NK-92 treated with Interleukin-12 subunit alpha and Interleukin-12 subunit beta, amount 100 ng/mL, for 24 hours (cell line): ENCODE measurements at regions not wholly inside any gene's neighbourhood (a gene's known extent, or its start where the extent isn't known, plus 50 kb on each side); places are given as distances from the start of the nearest gene placed in this dataset.

Experiments
- DNase-seq: peaks from one replicate; lab custom pipeline; 2025; lab: John Stamatoyannopoulos, UW

DNA sequence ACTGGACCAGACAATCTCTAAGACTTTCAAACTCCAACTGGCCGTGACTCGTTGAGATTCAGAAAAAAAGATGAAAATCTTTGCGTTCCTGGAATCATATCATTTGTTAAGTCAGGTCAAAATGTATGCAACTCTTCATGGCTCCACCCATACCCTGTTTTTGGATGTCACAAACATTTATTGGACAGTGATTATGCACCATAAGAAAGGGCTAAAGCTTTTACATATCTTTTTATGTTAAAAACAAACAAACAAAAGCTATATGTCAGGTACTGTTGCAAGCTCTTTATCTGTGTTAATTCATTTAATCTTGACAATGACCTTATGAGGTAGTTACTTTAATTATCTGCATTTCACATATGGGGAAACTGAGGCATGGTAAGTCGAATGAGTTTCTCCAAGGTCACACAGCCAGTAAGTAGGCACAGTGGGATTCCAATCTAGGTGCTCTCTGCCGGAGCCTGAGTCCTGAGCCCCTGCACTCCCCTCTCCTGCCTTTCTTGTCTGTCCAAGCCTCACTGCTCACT, 145.7 kb upstream of the MYCN start:
- DNase-seq = no peak

DNA sequence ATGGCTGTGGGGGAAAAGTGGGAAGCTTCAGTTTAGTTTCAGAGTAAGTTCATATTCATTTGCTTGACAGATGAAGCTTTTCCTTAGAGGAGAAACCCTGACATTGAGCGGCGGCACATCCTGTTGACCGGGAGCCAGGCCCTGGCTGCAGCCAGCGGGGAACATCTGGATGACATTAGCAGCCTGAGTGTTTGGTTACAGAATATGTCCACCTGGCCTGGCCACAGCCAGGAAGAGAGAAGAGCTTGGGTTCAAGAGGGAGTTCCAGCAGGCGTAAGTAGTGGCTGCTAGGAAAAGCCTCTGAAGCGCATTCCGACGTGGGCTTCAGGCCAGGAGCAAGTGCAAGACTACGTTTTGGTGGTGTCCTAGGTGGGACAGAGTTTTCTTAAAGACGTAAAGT, 144.9 kb upstream of the MYCN start:
- DNase-seq = no peak

DNA sequence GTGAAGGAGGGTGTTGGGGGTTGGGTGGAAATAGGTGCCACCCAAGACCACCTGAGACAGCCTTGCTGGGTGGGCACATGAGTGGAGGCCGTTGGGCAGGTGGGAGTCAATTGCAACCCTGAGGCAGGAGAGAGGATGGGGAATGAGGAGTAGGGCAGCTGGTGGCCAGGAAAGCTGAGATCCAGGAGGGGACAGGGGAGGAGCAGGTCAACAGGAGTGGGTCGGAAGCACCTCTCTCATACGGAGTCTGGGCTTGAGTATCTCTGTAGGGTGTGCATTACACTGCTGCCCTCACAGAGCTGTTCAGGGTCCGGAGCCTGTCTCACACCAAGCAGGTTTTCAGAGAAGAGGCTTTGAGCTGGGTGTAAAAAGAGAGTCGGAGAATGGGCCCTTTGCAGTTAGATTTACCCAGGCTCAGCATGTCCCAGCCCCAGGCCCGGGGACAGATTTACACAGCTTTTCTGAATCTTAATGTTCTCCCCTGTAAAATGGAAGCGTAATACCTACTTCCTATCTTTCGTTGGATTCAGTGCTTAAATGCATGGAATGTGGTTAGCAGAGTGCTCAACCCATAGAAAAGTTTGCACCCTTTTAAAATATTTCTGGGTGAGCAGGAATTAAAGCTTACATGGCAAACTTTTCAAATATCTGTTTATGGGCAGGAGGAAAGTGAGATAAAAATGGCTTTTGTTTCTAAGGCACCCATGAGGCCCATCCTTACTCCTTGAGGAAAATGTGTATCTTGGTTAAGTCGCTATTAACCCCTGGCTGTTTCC, 144.0 kb upstream of the MYCN start:
- DNase-seq = no peak

DNA sequence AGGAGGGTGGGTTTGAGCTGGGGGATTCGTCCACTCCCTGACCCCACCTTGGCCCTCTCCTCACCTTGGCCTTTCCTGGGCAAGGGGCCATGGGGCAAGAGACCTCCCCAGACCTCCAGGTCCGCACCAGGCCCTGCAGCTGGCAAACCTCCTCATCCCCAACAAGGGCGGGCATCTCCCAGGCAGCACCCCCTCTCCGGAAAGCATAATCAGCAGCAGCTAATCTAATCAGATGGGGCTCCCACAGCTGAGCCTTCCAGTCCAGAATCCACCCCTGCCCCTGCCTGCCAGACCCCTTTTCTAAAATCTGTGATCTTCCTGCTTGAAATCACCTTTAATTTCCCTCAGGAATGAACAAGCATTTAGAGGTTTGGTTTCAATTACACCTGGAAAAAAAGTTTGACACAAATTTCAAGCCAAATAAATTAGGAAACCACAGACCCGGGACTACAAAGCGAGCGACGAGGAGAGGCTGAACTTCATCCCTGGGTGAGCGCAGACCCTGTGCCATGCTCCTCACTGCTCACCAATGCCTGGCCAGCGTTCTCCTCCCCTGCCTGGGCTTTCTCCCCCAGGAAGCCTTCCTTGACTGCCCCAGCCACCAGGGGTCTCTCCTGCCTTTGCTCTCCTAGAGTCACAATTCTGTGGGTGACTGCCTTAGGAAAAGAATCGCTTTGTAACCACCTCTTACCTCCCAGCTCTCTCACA, 143.0 kb upstream of the MYCN start:
- no peak for DNase-seq

DNA sequence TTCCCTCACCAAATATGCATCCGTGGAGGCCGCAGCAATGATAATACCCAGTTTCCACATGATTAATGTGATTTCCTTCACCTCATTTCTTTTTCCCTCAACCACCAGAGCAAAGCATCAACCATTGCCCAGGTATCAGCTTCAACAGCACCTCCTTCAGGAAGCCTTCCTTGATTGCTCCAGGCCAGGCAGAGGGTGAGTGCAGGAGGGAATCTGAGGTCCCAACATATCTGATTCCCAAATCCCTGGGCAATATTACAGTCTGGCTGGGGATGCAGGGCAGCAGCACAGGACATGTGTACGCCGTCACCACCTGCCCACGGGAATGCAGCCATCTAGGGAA, 142.4 kb upstream of the MYCN start:
- no peak for DNase-seq

DNA sequence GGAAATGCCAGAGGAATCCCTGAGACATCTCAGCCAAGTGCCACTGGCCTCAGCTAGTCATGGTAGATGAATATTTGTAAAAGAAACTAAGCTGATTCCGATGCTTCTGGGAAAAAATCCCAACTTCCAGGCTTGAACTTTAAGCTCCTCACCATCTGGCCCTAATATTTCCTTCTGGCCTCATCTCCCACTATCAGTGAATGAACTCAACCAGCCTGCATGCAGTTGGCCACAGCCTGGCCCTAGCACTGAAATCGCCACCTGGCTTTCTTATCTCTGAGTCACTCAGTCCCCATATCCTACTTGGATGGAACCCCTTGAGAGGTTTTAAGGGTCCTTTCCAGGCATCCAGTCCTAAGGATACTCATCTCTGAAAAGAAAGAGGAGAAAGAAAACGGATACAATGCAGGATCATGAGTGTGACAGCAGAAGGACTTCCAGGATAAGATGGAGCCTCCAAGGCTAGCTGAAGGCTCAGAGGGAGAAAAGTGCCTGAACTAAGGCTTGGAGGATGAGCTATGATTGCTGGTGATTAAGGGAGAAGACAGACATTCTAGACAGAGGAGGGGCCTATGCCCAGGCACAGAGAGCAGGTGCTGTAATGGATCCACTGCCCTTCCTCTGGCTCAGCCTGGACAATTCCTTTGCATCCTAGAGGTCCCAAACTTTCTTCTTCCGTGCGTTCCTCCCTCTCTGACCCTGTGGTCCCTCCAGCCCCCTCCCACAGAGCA, 141.5 kb upstream of the MYCN start:
- no peak for DNase-seq

DNA sequence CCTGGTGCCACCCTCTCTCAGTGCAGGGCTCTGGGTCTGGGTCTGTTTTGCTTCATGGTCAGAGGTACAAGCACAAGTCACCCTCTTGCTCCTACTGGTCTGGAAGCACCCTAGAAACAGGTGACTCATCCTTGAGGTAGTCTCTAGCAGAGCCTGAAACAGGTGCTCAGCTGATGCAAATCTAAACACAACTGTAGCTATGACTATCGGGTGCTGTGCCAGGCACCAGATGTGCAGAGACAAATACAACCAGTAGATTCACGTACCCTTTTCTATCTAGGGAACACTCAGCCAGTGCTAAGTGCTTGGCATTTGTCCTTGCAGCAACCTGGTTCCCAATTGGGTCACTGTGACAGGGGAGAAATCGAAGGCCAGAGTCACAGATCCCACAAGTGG, 140.9 kb upstream of the MYCN start:
- no peak for DNase-seq

DNA sequence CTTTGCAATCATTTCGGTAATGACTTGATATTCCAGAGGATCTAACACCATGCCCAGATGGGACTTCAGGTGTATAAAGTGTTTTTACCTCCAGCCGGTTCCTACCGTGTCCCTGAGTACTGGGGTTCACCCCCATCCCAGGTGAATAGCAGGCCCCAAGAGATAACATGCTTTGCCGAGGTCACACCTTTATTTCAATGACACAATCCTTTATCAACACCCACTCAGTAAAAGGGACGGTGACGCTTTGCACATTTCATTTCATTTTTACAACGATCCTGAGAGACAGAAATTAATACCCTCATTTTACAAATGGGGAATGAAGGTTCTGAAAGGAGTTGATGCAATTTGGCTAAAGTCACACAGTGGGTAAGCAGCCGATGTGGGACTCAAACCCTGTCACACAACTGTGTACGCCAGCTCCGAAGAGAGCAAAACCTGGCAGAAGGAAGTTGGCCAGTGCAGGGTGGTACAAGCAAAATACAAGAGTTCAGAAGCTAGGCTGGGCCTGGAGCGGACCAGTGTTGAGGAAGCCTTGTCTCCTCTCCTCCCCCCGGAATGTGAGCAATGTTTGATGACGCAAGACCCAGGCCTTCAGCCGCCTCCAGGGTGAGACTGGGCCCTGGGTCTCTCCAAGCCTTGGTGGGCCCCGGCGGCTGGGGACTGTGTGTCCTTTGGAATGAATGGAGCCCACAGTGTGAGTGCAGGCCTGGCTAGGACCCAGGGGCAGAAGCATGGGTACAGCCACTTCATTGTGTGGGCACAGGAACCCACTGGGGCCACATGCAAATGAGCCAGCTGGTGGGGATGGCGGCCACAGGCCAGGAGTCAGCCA, 139.6 kb upstream of the MYCN start:
- no peak for DNase-seq

DNA sequence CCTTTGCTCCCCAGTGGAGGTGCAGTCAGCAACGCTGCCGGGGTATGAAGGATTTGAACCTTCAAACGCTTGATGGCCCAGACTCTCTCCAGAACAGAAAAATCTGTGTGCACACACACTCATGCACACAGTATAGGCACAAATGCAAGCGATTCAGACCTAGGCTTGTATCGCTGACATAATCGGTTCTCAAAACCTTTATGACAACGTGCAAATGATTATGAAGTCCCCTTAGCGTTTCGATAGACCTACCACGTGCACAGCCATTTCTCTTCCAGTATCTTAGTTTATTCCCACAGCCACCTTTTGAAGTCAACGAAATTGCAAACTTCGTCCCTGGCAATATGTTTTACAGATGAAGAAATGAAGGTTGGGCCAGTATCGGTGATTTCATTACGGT, 138.9 kb upstream of the MYCN start:
- no peak for DNase-seq

DNA sequence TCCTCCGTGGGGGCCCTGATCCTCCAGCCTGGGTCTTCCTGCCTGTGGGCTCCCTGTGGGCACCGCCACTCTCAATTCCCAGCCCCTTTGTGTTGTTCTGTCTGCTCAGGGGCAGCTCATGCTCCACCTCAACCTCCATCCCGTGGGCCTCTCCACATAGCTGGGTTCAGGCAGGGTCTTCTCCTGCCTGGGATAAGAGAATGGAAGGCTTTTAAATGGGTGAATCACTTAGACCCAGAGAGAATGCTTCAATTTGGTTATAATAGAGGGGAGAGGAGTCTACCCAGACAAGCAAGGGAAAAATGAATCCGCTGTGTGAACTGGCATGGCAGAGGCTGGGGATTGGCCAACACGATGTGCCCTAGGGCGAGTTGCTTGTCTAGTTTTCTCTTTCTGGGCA, 138.4 kb upstream of the MYCN start:
- DNase-seq = no peak

DNA sequence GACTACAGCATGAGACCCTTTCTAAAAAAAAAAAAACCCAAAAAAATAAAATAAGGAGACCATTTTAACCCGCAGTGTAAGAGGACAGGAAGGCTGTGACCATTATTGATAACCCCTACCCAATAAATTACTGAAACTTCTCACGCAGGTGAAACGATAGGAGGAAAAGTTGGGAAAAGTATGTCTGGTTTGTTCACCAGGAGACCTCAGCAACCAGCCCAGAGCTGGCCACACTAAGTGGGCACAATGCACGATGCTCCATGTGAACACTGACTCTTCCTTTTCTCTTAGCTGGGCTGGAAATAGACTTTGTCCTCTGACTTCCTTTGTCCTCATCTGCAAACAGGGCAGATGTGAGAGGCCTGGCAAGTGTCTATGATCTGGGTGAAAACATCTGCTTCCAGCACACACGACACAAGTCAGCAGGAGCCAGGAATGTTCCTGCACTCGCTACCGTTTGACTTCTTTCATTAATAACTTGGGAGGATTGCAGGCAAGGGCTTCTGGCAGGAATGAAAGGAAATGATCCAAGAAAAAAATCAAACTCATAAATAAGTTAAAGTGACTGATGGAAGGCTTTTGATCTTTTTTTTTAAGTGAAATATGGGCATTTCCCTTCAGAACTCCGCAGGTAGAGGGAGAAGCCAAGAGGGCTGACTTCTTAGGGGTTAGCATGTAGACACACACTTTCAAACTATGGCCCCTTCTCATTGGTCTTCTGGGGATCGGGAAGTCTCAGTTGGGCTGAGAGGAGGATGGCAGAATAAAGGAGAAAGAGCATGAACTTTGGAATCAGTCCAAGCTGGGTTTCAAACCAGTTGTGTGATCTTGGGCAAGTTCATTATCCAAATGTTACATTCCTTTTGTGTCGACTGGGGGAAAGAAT, 137.4 kb upstream of the MYCN start:
- DNase-seq = no peak

DNA sequence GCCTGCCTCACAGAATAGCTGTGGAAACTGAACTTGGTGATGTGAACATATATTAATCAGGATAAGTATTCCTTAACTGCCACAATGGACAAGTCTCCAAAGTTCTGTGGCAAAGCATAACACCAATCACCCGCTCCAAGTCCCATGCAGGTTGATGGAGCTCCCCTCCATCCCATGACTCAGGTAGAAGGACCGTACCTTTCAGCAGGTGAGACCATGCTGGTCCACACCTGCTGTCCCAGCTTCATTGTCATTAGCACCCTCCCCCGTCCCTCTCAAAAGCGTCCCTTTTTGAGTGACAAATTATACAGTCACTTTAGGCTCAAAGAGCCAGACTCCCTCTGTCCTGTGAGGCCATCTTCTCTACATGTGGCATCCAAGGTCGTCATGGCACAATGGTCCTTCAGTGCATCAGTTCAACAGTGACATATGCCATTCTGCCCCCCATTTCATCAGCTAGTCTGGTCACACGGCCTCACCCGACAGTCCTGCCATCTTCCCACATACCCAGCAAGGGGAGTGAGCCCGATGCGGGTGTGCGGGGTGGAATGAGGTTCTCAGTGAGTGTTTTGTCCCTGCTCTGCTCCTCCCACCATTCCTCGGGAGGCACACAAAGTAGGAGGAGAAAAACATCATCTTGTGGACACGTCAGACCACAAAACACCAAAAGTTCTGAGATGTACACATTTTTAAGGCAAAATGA, 136.7 kb upstream of the MYCN start:
- no peak for DNase-seq

DNA sequence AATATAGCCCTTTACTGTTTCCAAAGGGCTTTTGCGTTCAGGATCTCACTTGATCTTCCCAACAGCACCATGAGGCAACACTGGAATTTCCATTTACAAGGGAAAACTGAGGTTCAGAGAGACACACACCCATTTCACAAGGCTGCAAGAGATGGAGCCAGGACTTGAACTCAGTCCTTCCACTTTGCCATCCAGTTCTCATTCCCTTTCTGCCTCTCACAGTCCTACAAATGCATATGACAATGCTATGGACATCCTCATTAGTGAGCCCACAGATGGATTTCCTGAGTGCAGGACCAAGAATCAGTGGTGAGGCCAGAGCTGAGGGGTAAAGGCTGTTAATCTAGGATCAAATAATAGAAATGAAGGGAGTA, 136.1 kb upstream of the MYCN start:
- no peak for DNase-seq

DNA sequence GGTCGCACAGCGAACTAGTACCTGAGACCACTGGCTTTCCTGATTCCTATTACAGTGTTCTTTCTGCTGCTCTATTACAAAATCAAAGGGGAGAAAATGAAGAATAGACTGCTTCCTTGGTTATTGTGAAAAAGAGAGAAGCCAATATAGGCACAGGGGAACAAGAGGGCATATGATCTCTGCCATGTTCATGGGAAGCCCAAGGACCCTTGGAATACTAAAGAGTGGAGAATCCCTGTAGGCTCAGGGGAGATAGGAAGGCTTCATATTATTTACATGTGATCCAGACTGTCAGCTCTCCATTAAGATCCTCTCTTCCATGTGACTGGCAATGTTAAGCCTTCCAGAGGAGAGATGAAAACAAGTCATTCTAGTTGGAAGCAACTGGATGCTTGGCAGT, 135.7 kb upstream of the MYCN start:
- no peak for DNase-seq

DNA sequence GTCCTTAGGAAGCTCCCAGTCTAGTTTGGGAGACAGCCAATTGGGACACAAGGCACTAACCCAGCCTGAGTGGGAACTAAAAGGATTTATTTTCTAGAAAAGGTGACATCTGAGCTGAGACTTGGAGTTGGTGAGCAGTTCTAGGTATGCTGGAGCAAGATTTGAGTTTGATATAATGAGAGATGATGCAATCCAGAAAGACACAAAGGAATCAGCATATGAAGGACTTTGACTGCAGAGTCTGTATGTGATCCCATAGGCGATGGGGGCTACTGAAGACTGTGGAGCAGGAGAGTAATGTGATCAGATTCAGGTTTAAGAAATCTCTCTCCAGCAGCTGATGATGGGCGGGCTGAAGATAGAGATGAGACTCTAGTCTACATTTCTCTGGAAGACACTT, 135.1 kb upstream of the MYCN start:
- DNase-seq = no peak

DNA sequence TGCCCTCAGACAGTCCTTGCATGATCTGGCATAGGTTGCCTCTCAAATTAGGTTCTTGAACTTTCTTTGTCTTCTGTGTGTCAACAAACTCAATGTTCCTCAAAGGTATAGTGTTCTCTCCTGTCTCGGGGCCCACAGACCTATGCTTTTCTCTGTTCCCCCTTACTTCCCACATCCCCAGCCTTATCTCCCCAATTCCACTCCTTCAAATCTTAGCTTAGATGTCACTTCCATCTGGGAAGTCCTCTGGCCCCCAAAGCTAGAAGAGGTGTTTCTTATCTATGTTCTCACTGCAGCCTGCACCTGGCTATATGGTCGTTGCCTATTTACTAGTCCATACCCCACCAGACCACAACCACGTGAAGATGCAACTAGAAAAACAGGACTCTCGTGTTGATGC, 134.6 kb upstream of the MYCN start:
- DNase-seq = no peak

DNA sequence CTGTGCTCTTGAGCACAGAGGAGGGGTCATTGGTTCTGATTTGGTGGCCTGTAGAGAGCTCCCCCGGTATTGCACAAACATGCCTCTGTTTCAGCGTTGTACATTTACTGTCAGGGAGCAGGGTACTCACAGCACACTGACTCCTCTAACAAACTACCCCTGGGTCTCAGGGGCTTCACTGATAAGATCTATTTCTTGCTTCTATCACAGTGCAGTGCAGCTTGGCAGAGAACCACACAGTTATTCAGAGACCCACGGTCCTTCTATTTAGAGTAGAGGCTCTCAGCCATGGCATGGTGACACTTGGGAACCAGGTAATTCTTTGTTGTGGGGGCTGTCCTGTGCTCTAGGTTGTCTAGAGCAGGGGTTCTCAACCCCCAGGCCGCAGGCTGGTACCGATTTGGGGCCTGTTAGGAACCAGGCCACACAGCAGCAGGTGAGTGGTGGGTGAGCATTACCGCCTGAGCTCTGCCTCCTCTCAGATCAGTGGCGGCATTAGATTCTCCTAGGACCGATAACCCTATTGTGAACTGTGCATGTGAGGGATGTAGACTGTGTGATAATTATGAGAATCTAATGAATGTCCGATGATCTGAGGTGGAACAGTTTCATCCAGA, 133.4 kb upstream of the MYCN start:
- DNase-seq = no peak

DNA sequence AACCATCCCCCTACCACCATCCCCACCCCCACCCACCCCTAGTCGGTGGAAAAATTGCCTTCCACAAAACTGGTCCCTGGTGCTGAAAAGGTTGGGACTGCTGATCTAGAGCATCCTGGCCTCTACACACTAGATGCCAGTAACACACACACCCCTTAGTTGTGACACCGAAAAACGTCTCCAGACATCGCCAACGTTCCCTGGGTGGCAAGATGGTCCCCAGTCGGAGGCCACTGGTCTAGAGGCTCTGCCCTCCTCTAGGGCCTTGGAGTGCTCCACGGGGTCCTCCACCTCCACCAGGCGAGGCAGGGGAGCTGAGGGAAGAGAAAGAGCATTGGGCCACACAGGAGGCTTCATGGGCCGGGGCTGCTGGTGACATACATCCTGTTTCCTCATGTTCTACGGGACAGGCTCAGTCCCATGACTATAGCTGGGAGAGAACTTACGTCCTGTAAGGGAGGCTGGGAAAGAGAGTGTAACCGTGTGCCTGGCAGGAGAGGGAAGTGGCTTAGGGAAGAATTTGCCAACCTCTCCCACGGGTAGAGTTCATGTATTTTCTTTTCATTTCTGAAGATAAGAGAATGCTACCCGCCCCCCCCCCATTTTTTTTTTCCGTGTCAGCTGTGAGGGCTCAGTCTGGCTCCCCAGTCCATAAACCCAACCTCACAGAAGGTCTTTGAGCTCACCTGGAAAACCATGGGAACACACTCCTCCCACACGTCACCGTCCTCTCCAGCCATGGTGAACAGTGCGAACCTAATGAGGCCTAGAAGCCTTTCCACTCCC, 132.7 kb upstream of the MYCN start:
- no peak for DNase-seq

DNA sequence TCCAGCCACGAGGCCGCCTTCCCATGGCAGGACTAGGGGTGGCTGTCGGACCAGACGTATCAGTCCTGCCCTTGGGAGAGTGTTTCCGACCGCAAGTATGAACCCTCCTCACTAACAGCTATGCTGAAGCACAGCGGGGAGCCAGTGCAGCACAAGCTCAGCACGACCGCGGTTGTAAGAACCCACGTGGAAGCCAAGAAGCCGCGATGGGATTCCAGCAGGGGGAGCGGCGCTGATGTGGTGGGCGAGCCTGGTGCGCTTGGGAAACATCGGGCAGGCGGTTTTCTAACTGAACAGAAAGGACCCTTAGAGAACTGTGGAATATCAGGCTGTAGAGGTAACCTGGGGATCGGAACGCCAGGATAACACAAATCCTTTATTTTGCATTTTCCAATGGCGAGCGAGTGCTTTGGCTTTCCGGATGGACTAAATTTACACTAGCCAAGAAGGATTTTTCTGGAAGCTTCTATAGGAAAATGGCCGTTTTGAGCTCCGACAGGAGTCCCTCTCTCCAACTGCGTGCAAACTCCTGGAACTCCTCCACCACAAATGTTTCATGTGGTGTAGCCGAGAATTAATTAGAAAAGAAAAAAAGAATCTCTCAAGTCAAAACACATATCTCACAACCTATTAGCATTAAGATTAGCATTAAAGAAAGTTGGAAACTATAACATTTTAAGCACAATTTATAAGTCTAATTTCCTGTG, 132.0 kb upstream of the MYCN start:
- DNase-seq = no peak
